OCI-LY7 (cell line): ENCODE measurements at regions not wholly inside any gene's neighbourhood (a gene's known extent, or its start where the extent isn't known, plus 50 kb on each side); places are given as distances from the start of the nearest gene placed in this dataset.

ENCODE experiments used
- BruUV-seq: library from RNA; stranded (reverse); fragments of 400-500 nt; replicated peaks from 2 replicates; lab custom pipeline; 2021; lab: Mats Ljungman, UMichigan
- CTCF ChIA-PET: fragments of 300-600 bp; sonication (Branson Sonifier 250); formaldehyde crosslinking; loops from one replicate; lab custom pipeline; 2022; ENCODE audit warnings: antibody characterized with exemption; ENCODE audit not compliant: unreplicated experiment; lab: Charles Lee
- POLR2A ChIA-PET: fragments of 300-600 bp; sonication (Branson Sonifier 250); formaldehyde crosslinking; loops from one replicate; lab custom pipeline; 2022; ENCODE audit warnings: antibody characterized with exemption; lab: Charles Lee
- DNase-seq: peaks from one replicate; pipeline ENCODE4 v3.0.0-alpha.2; 2015; ENCODE audit warnings: low spot score
- H2AFZ ChIP-seq: fragments of 200-600 bp; sonication (generic), shearing (Covaris generic); 2 replicates; pipeline ENCODE4 v1.6.1; 2014; ENCODE audit warnings: mild to moderate bottlenecking, antibody characterized with exemption, low read length, moderate library complexity
- H3K27ac ChIP-seq: fragments of 200-600 bp; sonication (generic); 2 replicates; pipeline ENCODE4 v1.5.1; 2014; ENCODE audit warnings: mixed run types, low read depth, mild to moderate bottlenecking, moderate library complexity, low read length, inconsistent platforms; ENCODE audit not compliant: poor library complexity, severe bottlenecking
- H3K36me3 ChIP-seq: fragments of 200-600 bp; sonication (generic); 2 replicates; pipeline ENCODE4 v1.6.1; 2014; ENCODE audit warnings: mild to moderate bottlenecking, antibody characterized with exemption, low read length, moderate library complexity, mixed read lengths; ENCODE audit not compliant: insufficient read depth
- H3K4me1 ChIP-seq: fragments of 200-600 bp; sonication (generic); 2 replicates; pipeline ENCODE4 v1.5.1; 2014; ENCODE audit warnings: mild to moderate bottlenecking, low read length; ENCODE audit not compliant: insufficient read depth, poor library complexity, severe bottlenecking
- H3K4me2 ChIP-seq: fragments of 200-600 bp; sonication (generic); 2 replicates; pipeline ENCODE4 v1.6.1; 2014; ENCODE audit warnings: mild to moderate bottlenecking, low read length
- H3K4me3 ChIP-seq: fragments of 200-600 bp; sonication (generic); 2 replicates; pipeline ENCODE4 v1.5.1; 2014; ENCODE audit warnings: mild to moderate bottlenecking, low read depth, low read length; ENCODE audit not compliant: poor library complexity, severe bottlenecking
- H3K79me2 ChIP-seq: fragments of 200-600 bp; sonication (generic); 2 replicates; pipeline ENCODE4 v1.6.1; 2016; ENCODE audit warnings: low read depth, mild to moderate bottlenecking, low read length, moderate library complexity, mixed read lengths; ENCODE audit not compliant: insufficient read depth
- H3K9me2 ChIP-seq: fragments of 200-600 bp; sonication (generic); 2 replicates; pipeline ENCODE4 v1.6.1; 2016; ENCODE audit warnings: mild to moderate bottlenecking, low read length, mixed read lengths; ENCODE audit not compliant: insufficient read depth
- H3K9me3 ChIP-seq: fragments of 200-600 bp; sonication (generic); 2 replicates; pipeline ENCODE4 v1.6.1; 2014; ENCODE audit warnings: mild to moderate bottlenecking, mixed run types, low read length, mixed read lengths
- H4K20me1 ChIP-seq: fragments of 200-600 bp; sonication (generic); 2 replicates; pipeline ENCODE4 v1.6.1; 2014; ENCODE audit warnings: mild to moderate bottlenecking, antibody characterized with exemption, low read length, moderate library complexity, mixed read lengths; ENCODE audit not compliant: insufficient read depth
- CTCF ChIP-seq: fragments of 200-600 bp; sonication (generic); conservative IDR thresholded peaks from 2 replicates; pipeline ENCODE4 v1.5.1; 2014; ENCODE audit warnings: mild to moderate bottlenecking, antibody characterized with exemption, low read length, moderate library complexity, mixed read lengths
- EZH2phosphoT487 ChIP-seq: fragments of 200-600 bp; sonication (generic); IDR thresholded peaks from 2 replicates; pipeline ENCODE4 v1.6.1; 2018; ENCODE audit warnings: low read depth, borderline replicate concordance, mild to moderate bottlenecking, mixed run types, antibody characterized with exemption, low read length, moderate library complexity, mixed read lengths
- intact Hi-C: fragments of 100-400 bp; cut with micrococcal nuclease; formaldehyde crosslinking; loops from one replicate; pipeline ENCODE4 v1.10.0; 2022; ENCODE audit not compliant: unreplicated experiment

- H3K9me2 ChIP-seq: no peaks in the 10 kb centered on the region
- no peak overlapping the region for H3K4me3 ChIP-seq
- no peak overlapping the region for H2AFZ ChIP-seq
- no peaks in the 10 kb centered on the region for H3K9me3 ChIP-seq
- no TSS peak for BruUV-seq
- DNase-seq: no peak
- TF ChIP-seq EZH2phosphoT487 (no peak), CTCF (no peak)
- H4K20me1 ChIP-seq: no peaks in the 10 kb centered on the region
- no peaks in the 10 kb centered on the region for H3K79me2 ChIP-seq
- ChIA-PET POLR2A (no interaction called here), CTCF (no interaction called here)
- intact Hi-C loops: no loop called here
- H3K4me1 ChIP-seq: no peaks in the 10 kb centered on the region
- no peak overlapping the region for H3K27ac ChIP-seq
- H3K4me2 ChIP-seq: no peak overlapping the region
- no peaks in the 10 kb centered on the region for H3K36me3 ChIP-seq
Observed at GRCh38 chr11:91967026-91967690, 257.5 kb upstream of the FAT3 start.

- Histone ChIP-seq H4K20me1 (no peaks in the 10 kb centered on the region), H3K4me3 (no peak overlapping the region), H3K4me1 (no peaks in the 10 kb centered on the region), H3K9me3 (no peaks in the 10 kb centered on the region), H3K36me3 (no peaks in the 10 kb centered on the region), H2AFZ (no peak overlapping the region), H3K9me2 (no peaks in the 10 kb centered on the region), H3K79me2 (no peaks in the 10 kb centered on the region), H3K27ac (no peak overlapping the region), H3K4me2 (no peak overlapping the region)
- intact Hi-C loops: no loop called here
- TF ChIP-seq EZH2phosphoT487: no peak
- TF ChIP-seq CTCF: no peak
- DNase-seq: no peak
- POLR2A ChIA-PET: no interaction called here
- CTCF ChIA-PET: no interaction called here
- no TSS peak for BruUV-seq
Observed at GRCh38 chr11:91966368-91966767, 258.2 kb upstream of the FAT3 start.

GRCh38 chr11:91960770-91961169 lies 263.8 kb upstream of the FAT3 start:
- ChIA-PET POLR2A (interaction anchor here (1.2 kb wide), 1 partner anchor 9 kb away, joined by 5 read pairs; no protein-coding TSS in a partner anchor), CTCF (no interaction called here)
- TF ChIP-seq EZH2phosphoT487 (no peak), CTCF (no peak)

More at GRCh38 chr11:91960770-91961169, 263.8 kb upstream of the FAT3 start:
- Histone ChIP-seq H3K36me3 (no peaks in the 10 kb centered on the region), H3K9me2 (no peaks in the 10 kb centered on the region), H3K9me3 (no peaks in the 10 kb centered on the region), H3K27ac (no peak overlapping the region), H3K4me3 (no peak overlapping the region), H3K4me1 (no peaks in the 10 kb centered on the region), H3K79me2 (no peaks in the 10 kb centered on the region), H4K20me1 (no peaks in the 10 kb centered on the region), H3K4me2 (no peak overlapping the region), H2AFZ (no peak overlapping the region)
- intact Hi-C loops: no loop called here
- no TSS peak for BruUV-seq
- no peak for DNase-seq
